ENCODE measurements at regions not wholly inside any gene's neighbourhood (a gene's known extent, or its start where the extent isn't known, plus 50 kb on each side); places are given as distances from the start of the nearest gene placed in this dataset.
"Not testable (repeated sequence)": the region's sequence is repeated elsewhere in the genome, so short reads cannot be mapped to it uniquely, and the experiment has no call there.

GRCh38 chr9:78989031-78989658 lies 582.6 kb upstream of the TLE4 start:
- in situ Hi-C loops (cut with HindIII; ENCODE audit: low sequenced_read_pairs) = no loop called here
- no peak for DNase-seq (ENCODE audit: low read depth)
- TF ChIP-seq CTCF (IDR thresholded peaks at IDR 0.05; ENCODE audit: low read depth, low read length, missing control alignments) = no peak
- no peak overlapping the region for H3K4me3 ChIP-seq (ENCODE audit: low read depth, low read length)

GRCh38 chr9:78994471-78994870 lies 577.3 kb upstream of the TLE4 start:
- no peak for DNase-seq (ENCODE audit: low read depth)
- in situ Hi-C loops (cut with HindIII; ENCODE audit: low sequenced_read_pairs) = no loop called here
- H3K4me3 ChIP-seq (ENCODE audit: low read depth, low read length) = no peak overlapping the region
- TF ChIP-seq CTCF (IDR thresholded peaks at IDR 0.05; ENCODE audit: low read depth, low read length, missing control alignments) = no peak

- in situ Hi-C loops (cut with HindIII; ENCODE audit: low sequenced_read_pairs); DNase-seq (ENCODE audit: low read depth); H3K4me3 ChIP-seq (ENCODE audit: low read depth, low read length): not testable (repeated sequence)
Observed at GRCh38 chr9:78994974-78995373, 576.8 kb upstream of the TLE4 start.

DNA sequence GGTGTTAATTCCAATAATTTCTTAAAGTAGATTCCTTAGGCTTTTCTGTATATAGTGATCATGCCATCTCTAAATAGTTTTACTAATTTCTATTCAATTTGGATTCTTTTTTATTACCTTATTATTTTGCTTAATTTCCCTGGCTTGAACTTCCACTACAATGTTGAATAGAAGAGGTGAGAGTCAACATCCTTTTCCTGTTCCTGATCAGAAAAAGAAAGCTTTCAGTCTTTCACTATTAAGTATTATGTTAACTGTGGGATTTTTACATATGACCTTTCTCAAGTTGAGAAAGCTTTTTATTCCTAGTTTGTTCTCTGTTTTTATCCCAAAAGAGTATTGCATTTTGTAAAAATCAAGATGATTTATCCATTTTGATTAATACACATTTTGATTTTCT lies 574.5 kb upstream of the TLE4 start:
- in situ Hi-C loops (cut with HindIII; ENCODE audit: low sequenced_read_pairs) = no loop called here
- TF ChIP-seq CTCF (IDR thresholded peaks at IDR 0.05; ENCODE audit: low read depth, low read length, missing control alignments) = no peak
- DNase-seq (ENCODE audit: low read depth) = no peak
- no peak overlapping the region for H3K4me3 ChIP-seq (ENCODE audit: low read depth, low read length)

DNA sequence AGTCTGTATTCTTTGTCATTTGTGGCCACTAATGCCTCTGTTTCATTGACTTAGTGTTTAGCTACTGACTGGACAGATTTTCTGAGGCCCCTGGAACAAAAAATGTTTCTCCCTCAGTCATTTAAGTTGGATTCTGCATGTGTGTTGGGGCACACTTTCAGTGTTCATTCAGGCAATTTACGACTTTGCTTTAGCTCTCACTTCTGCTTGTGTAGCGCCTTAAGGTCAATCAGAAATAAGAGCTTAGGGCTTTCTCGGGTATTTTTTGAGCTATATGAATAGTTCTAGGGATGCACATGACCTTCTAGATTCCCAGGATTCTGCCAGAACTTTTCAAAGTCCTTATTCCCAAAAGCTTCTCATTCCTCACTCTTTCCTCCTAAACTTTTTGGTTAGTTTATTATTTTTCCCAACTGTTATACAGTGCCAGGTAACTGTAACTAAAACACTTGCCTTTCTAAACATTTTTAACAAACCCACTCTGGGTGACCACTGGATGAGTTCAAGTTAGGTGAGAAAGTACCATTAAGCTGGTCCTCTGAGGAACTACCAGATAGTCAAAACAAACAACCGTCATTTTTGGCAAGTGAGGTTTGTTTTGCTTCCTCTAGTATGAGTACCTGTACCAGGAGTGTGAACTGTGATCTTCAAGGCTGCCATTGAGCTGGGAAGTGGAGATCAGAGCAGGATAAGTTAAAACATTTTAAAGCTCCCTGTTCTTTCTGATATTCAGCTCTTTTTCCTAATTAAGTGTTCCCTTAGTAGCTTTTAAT lies 571.3 kb upstream of the TLE4 start:
- no peak overlapping the region for H3K4me3 ChIP-seq (ENCODE audit: low read depth, low read length)
- no peak for DNase-seq (ENCODE audit: low read depth)
- no peak for TF ChIP-seq CTCF (IDR thresholded peaks at IDR 0.05; ENCODE audit: low read depth, low read length, missing control alignments)
- in situ Hi-C loops (cut with HindIII; ENCODE audit: low sequenced_read_pairs) = no loop called here

GRCh38 chr9:79001012-79001411 lies 570.8 kb upstream of the TLE4 start:
- no peak for DNase-seq (ENCODE audit: low read depth)
- no peak overlapping the region for H3K4me3 ChIP-seq (ENCODE audit: low read depth, low read length)
- in situ Hi-C loops (cut with HindIII; ENCODE audit: low sequenced_read_pairs) = no loop called here
- no peak for TF ChIP-seq CTCF (IDR thresholded peaks at IDR 0.05; ENCODE audit: low read depth, low read length, missing control alignments)

DNA sequence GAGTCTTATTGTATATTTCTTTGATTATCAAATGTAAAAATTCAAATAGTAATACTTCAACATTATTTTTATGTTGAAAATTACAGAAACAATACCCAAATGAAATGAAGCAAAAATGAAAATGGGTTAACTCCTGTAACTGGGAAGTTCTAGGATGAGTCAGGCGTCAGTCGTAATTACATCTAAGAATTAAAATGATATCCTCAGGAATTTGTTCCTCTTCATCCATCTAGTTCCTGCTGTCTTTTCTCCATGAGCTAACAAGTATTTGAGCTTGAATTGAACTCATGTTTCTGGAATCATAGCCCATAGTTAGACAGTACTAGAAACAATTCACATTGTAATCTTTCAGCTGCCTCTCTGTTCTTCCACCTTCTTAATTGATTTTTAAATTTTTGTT lies 568.3 kb upstream of the TLE4 start:
- in situ Hi-C loops (cut with HindIII; ENCODE audit: low sequenced_read_pairs) = no loop called here
- TF ChIP-seq CTCF (IDR thresholded peaks at IDR 0.05; ENCODE audit: low read depth, low read length, missing control alignments) = no peak
- no peak overlapping the region for H3K4me3 ChIP-seq (ENCODE audit: low read depth, low read length)
- DNase-seq (ENCODE audit: low read depth) = no peak
